CD8-positive, alpha-beta memory T cell (primary cell): ENCODE measurements at regions not wholly inside any gene's neighbourhood (a gene's known extent, or its start where the extent isn't known, plus 50 kb on each side); places are given as distances from the start of the nearest gene placed in this dataset.
A peak's percentile ranks its signal among the peaks of the same experiment; 100 is the strongest.

Experiments used
- CTCF ChIA-PET: fragments of 350-600 bp; sonication (Branson Sonifier 250); formaldehyde crosslinking; loops from one replicate; lab custom pipeline; 2021; ENCODE audit warnings: antibody characterized with exemption; lab: Charles Lee
- POLR2A ChIA-PET: fragments of 350-600 bp; sonication (Branson Sonifier 250); formaldehyde crosslinking; loops from one replicate; lab custom pipeline; 2021; ENCODE audit warnings: antibody characterized with exemption; lab: Charles Lee
- DNase-seq, 5 donors: peaks; one replicate each; pipeline versions ENCODE4 v3.0.0 to v3.0.0-alpha.2; 2020 to 2022; ENCODE audit warnings: mixed read lengths in 1 of 5
- H3K27ac ChIP-seq: one replicate; pipeline ENCODE4 v1.7.0; 2013; ENCODE audit warnings: low read depth, mild to moderate bottlenecking, low read length, moderate library complexity
- H3K27me3 ChIP-seq: 2 replicates; pipeline ENCODE4 v1.7.0; 2013; ENCODE audit warnings: low read length, mild to moderate bottlenecking; ENCODE audit not compliant: insufficient read depth, poor library complexity, severe bottlenecking
- H3K36me3 ChIP-seq: 2 replicates; pipeline ENCODE4 v1.7.0; 2013; ENCODE audit warnings: mild to moderate bottlenecking, low read length, moderate library complexity; ENCODE audit not compliant: insufficient read depth
- H3K4me1 ChIP-seq: 2 replicates; pipeline ENCODE4 v1.7.0; 2013; ENCODE audit warnings: mild to moderate bottlenecking, low read length, moderate library complexity; ENCODE audit not compliant: insufficient read depth
- H3K4me3 ChIP-seq: 2 replicates; pipeline ENCODE4 v1.7.0; 2013; ENCODE audit warnings: mild to moderate bottlenecking, low read length
- H3K9me3 ChIP-seq: 2 replicates; pipeline ENCODE4 v1.7.0; 2013; ENCODE audit warnings: mild to moderate bottlenecking, low read length
- H3K27ac Mint-ChIP-seq, 8 donors: one replicate each; pipeline ENCODE4 v1.8.0; 2020 to 2021; ENCODE audit warnings: mixed read lengths in 8 of 8, mild to moderate bottlenecking in 6 of 8, inconsistent platforms in 3 of 8, moderate library complexity in 3 of 8
- H3K27me3 Mint-ChIP-seq, 2 donors: one replicate each; pipeline ENCODE4 v1.8.0; 2020 to 2021; ENCODE audit warnings: mixed read lengths in 2 of 2, mild to moderate bottlenecking in 1 of 2, moderate library complexity in 1 of 2
- H3K36me3 Mint-ChIP-seq, 3 donors: one replicate each; pipeline ENCODE4 v1.8.0; 2020 to 2021; ENCODE audit warnings: mixed read lengths in 3 of 3, inconsistent platforms in 1 of 3, mild to moderate bottlenecking in 1 of 3
- H3K4me1 Mint-ChIP-seq, 3 donors: one replicate each; pipeline ENCODE4 v1.8.0; 2020 to 2021; ENCODE audit warnings: mixed read lengths in 3 of 3, inconsistent platforms in 1 of 3, mild to moderate bottlenecking in 1 of 3
- H3K4me3 Mint-ChIP-seq, 7 donors: one replicate each; pipeline ENCODE4 v1.8.0; 2020 to 2021; ENCODE audit warnings: mixed read lengths in 7 of 7, mild to moderate bottlenecking in 6 of 7, moderate library complexity in 4 of 7, inconsistent platforms in 2 of 7
- H3K9me3 Mint-ChIP-seq, 5 donors: one replicate each; pipeline ENCODE4 v1.8.0; 2020 to 2022; ENCODE audit warnings: mixed read lengths in 5 of 5, mild to moderate bottlenecking in 3 of 5, moderate library complexity in 2 of 5, inconsistent platforms in 1 of 5

DNA sequence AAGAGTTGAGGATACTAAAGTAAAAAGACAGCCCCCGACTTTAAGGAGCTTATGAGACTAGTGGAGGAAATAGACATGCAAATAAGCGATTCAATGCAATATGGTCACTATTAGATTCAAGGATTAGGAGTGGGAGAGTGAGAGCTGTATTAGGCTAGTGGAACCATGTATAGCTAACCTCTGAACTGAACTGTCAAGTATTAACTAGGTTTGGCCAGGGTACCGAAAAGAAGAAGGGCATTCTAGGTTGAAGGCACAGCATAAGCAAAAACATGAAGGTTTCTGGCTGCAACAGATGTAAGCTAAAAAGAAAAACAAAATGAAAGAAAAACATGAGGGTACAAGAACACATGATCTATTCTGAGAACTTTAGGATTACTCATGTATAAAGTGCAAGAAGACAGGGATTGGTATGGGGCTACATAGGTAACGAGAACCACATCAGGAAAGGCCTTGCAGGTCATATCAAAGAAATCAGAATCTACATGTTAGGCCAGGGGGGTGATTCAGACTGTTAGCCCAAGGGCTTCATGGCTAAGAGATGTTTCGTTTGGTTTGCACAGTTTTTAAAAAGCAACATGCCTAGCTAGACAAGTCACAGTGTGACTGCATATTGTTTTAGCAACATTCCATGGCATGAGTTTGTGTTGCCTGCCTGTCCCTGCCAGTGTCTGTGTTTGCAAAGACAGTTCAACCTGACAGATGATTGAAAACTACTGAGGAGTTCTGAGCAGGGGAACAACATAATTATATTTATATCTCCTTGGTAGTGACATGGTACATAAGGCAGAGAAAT, 54.4 kb upstream of the HAO2 start:
- H3K27me3 ChIP-seq, result no peaks in the 10 kb centered on the region
- H3K36me3 ChIP-seq, result no peaks in the 10 kb centered on the region
- ChIA-PET POLR2A (no interaction called here), CTCF (interaction anchor here (0.7 kb wide), 1 partner anchor 13 kb away, joined by 3 read pairs; no protein-coding TSS in a partner anchor)
- Mint-ChIP-seq H3K27ac (peak overlapping the region in 1 of 8 donors; percentile 48), H3K27me3 (peaks cover 0 to 18% of the 10 kb centered on the region in 2 donors), H3K9me3 (no peaks in the 10 kb centered on the region), H3K36me3 (no peaks in the 10 kb centered on the region), H3K4me1 (no peaks in the 10 kb centered on the region), H3K4me3 (no peak overlapping the region)
- no peak overlapping the region for H3K4me3 ChIP-seq
- H3K4me1 ChIP-seq, result peaks cover 4% of the 10 kb centered on the region
- no peaks in the 10 kb centered on the region for H3K9me3 ChIP-seq
- no peak for DNase-seq
- H3K27ac ChIP-seq, result no peak overlapping the region

DNA sequence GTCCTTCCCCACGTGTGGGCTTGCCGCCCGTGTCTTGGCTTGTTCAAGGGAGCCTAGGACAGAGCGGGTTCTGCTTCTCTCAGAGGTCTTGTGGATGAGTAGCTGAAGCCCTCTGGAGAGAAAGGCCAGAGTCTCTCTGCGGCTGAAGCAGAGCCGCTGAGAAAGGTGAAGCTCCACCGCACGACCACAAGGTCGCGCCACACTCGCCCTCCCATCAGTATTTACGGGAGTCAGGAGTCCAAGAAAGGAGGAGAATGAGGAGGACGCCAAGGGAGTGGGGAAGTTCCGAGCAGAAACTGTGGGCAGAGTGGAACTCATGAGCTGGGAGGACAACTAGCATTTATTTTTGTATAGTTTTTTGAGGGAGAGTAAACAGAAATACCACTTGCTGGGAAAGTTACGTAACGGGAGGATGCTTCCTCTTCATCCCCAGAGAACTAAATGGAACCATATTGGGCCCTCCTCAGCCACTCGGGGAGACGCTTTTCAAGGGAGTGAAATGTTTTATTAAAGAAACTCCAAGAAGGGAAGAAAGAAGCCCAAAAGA, 51.6 kb upstream of the HAO2 start:
- Mint-ChIP-seq H3K27ac (no peak overlapping the region), H3K4me1 (no peaks in the 10 kb centered on the region), H3K36me3 (no peaks in the 10 kb centered on the region), H3K4me3 (no peak overlapping the region), H3K27me3 (peaks cover 2 to 3% of the 10 kb centered on the region in 2 donors), H3K9me3 (no peaks in the 10 kb centered on the region)
- Histone ChIP-seq H3K4me1 (peaks cover 4% of the 10 kb centered on the region), H3K9me3 (no peaks in the 10 kb centered on the region), H3K27ac (no peak overlapping the region), H3K36me3 (no peaks in the 10 kb centered on the region), H3K4me3 (no peak overlapping the region), H3K27me3 (no peaks in the 10 kb centered on the region)
- ChIA-PET CTCF (no interaction called here), POLR2A (no interaction called here)
- no peak for DNase-seq

DNA sequence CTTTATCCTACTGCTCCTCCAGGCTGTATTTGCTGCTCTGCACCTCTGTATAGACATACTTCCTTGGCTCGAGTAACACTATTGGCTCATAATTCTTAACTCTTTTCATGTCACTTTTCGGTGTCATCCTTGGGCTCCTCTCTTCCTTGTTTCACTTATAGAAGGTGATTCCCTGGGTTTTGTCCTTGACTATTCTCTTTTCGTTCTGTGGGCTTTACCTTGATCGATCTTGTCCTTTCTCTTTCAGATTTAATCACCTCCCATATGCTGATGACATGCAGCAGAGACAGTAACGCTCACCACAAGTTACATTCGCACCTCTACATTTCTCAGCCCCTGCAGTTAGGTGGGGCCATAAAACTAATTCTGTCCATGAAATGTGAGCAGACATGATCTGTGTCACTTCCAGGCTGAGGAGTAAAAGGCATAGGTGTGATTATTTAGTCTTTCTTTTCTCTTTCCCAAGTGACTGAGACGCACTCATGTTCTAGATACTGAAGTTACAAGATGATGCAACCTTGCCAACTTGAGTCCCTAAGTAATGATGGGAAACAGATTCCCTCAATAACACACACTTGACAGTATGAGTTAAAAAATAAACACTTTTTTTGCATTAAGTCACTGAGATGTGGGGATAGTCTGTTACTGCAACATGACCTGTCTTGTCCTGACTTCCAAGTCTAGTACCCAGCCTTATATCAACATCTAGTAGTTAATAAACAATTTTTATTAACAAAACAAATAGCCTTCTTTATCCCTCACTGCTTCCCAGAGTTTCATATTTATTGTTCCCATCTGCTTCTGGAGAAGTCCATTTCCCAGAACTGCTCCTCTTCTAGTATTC, 49.9 kb upstream of the HAO2 start:
- Mint-ChIP-seq H3K36me3 (no peaks in the 10 kb centered on the region), H3K9me3 (no peaks in the 10 kb centered on the region), H3K27ac (no peak overlapping the region), H3K27me3 (peaks cover 0 to 2% of the 10 kb centered on the region in 2 donors), H3K4me1 (peaks cover 2 to 5% (median 3%) of the 10 kb centered on the region in 3 donors), H3K4me3 (no peak overlapping the region)
- CTCF ChIA-PET, result no interaction called here
- Histone ChIP-seq H3K27ac (no peak overlapping the region), H3K4me1 (peaks cover 4% of the 10 kb centered on the region), H3K4me3 (no peak overlapping the region), H3K27me3 (no peaks in the 10 kb centered on the region), H3K36me3 (no peaks in the 10 kb centered on the region), H3K9me3 (no peaks in the 10 kb centered on the region)
- no peak for DNase-seq
- POLR2A ChIA-PET, result no interaction called here
